GDM1 (cell line): ENCODE measurements at regions not wholly inside any gene's neighbourhood (a gene's known extent, or its start where the extent isn't known, plus 50 kb on each side); places are given as distances from the start of the nearest gene placed in this dataset.
"Not testable (repeated sequence)": the region's sequence is repeated elsewhere in the genome, so short reads cannot be mapped to it uniquely, and the experiment has no call there.

Experiments
- DNase-seq: peaks from one replicate; lab custom pipeline; 2025; lab: John Stamatoyannopoulos, UW

DNA sequence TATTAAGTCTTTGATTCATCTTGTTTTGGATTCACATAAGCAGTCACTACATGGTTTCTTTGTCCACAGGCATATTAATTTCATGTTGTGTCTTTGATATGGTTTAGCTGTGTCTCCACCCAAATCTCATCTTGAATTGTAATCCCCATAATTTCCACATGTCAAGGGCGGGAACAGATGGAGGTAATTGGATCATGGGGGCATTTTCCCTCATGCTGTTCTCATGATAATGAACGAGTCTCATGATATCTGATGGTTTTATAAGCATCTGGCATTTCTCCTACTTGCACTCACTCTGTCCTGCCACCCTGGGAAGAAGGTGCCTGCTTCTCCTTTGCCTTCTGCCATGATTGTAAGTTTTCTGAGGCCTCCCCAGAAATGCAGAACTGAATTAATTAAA, 1811.2 kb upstream of the PCDH10 start:
- DNase-seq: no peak

DNA sequence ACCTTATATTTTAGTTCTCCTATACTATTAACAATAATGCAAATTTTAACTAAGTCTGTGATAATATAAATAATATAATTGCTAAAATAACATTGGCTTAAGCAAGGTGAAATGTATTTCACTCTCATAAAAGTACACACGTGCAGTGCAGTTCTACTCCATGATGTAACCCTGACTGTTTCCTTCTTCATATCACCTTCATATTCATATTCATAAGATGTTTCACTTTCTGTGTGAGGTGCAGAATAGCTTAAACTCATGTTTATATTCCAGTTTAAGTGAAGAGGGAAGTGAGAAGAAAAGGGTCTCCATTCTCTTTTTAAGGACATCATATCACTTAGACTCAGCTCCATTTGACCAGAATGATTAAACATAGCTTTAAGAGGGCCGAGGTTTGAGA, 1810.0 kb upstream of the PCDH10 start:
- no peak for DNase-seq

DNA sequence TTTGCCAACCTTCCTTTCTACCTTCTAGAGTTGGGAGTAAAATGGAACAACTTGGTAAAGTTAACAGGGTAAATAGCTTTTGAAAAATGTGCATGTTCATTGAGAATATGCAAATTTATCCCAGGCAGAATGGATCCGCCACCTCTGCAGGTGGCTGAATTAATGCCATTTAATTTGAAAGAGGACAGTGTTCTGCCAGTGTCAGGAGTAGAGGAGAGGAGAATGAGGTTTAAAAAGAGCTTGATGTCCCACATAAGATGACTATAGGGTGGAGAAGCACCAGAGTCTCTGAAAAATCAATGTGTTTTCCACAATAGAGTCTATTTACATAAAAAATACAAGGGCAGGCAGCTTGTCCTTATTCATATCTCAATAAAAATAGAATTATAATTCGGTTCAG, 1804.3 kb upstream of the PCDH10 start:
- no peak for DNase-seq

DNA sequence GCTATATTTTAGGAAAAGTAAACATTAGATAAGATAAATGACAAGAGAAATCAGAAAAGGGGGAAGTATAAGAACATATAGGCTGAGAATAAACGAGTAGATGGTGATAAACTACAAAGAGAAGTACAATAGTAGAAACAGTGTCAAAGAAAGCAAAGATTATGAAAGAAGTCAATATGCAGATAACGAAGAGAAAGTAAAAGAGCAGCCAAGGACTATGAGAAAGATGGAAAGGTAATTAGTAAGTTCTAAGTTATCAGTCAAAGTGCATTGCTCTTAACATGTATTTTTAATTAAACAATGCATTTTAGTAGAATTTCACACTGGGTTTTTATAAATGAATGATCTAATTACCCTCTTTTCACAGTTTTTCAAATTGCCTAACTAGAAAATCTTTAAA, 1801.3 kb upstream of the PCDH10 start:
- no peak for DNase-seq

DNA sequence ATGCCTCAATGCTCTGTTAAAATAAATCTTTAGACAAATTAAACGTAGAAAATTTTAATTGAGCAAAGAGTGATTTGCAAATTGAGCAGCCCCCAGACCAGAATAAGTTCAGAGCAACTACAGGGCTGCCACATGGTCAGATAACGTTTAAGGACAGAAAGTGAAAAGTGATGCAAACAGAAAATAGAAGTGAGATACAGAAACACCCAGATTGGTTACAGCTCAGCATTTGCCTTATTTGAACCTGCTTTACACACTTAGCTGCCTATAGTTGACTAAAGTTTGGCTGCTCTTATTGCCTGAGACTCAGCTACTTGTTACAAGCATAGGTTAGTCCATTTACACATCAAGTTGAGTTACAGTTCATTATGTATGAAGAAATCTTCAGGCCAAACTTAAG, 1800.8 kb upstream of the PCDH10 start:
- no peak for DNase-seq

DNA sequence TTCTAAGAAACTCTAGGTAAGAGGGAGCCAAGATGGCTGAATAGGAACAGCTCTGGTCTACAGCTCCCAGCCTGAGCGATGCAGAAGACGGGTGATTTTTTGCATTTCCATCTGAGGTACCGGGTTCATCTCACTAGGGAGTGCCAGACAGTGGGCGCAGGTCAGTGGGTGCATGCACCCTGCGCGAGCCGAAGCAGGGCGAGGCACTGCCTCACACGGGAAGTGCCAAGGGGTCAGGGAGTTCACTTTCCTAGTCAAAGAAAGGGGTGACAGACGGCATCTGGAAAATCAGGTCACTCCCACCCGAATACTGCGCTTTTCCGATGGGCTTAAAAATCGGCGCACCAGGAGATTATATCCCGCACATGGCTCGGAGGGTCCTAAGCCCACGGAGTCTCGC, 1796.7 kb upstream of the PCDH10 start:
- DNase-seq: not testable (repeated sequence)

DNA sequence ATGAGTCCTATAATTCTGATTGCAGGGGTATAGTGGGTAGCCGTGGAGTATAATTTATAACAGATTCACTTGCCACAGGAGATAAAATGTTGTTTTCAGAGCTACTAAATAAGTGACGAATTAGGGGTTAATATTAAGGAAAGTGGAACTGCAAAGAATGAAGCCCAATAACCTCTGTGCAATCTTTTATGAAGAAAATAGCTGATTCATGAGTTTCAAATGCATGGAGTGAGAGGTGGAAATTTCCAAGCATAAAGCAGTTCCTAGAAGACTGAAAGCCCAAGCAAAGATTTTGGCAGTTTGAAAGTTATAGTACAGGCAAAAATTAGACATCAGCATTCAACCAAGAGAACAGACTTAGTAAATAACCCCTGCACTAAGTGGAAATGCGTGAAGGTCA, 1782.4 kb upstream of the PCDH10 start:
- no peak for DNase-seq

DNA sequence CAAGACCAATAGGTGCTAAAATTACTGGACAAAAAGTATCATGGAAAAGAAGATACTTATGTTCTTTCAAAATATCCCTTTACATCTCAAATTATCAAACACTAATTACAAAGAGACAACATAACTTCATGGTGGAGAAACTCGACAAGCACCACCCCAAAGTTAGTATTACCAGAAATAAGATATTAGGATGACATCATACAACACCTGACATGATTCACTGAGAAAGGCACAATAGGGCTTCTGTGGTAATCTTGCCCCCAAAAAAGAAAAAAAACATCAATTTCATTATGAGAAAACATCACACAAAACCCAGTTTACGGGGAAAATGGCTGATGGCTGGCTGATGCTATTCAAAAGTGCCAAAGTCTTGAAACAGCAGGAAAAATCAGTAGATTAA, 1781.7 kb upstream of the PCDH10 start:
- DNase-seq: no peak

DNA sequence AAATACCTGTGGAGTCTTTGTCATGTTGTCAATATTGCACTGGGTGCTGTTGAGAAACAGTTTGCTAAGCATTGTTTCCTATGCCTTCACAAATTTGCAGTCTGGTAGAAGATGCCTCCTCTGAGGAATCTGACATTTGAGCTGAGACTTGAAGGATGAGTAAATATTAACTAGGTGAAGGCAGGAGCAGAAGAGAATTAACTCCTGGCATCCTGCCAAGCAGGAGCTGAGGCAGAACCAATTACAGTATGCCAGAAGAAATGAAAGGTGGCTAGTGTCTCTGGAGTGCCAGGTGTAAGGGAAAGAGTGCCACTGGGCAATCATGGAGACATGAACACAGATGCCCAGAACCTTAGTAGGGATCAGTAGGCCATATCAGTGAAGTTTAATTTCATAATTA, 1778.2 kb upstream of the PCDH10 start:
- no peak for DNase-seq

DNA sequence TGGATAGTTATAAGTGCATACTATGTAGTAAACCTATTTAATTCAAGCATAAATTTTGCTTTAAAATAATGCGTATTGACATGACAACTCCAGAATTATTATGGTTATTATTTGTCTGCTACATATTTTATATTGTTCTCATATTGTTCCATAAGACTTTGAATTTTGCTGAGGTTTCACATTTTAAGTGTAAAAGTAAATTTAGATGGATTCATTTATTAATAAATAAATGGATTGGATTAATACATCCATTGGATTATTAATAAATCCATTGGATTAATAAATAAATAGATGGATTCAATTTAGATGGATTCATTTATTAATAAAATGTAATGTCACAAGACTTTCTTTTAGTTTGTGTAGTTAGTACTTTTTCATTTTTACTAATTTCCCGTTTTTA, 1768.0 kb upstream of the PCDH10 start:
- no peak for DNase-seq

DNA sequence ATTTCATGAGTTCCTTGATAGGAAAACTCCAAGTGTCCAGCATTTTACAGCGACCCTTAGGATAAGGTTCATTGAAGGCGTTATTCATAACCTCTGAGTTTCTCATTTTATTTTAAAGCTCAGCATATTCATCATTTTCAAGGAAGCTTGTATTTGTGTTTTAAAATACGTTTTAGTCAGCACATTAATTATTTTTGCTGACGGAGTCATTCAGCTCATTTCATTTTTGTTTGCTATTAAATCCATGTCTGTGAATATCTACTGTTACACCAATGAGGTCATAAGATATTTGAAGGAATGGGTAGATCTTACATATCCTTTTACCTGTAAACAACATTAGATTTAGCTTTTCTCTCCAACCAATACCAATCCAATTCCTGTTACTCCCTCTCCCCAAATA, 1766.3 kb upstream of the PCDH10 start:
- DNase-seq: no peak

DNA sequence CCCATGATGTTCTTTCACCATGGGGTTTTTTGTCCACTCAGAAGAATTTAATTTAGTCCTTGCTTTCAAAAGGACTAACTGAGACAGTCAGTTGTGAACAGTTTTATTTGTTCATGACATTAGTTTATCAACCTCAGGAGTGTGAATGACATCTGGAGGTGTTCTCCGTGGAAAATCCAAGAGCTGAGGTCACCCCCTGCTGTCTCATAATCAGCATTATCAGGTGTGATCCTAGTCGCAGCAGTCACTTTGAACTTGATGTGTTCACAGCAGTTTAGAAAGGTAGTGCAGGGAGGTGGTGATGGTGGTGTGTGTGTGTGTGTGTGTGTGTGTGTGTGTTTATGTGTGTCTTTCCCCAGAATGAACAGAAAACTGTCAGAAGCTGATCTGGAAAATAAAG, 1760.8 kb upstream of the PCDH10 start:
- no peak for DNase-seq

DNA sequence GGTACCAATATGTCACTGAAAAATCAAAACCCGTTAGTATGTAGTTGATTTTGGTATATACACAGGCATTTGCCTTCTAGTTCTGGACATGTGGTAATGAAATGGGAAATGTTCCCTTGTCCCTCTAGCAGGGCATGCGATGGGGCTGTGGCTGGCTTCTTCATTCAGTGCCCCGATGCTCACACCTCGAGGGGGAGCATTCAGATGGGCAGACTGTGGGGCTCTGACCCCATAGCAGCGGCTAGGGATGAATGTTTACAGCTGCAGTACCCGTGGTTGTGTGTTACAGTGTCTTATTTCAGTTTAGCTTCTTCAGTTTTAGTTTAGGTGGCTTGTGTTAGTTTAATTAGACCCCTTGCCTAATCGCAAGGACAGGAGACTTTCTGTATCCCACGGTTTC, 1741.0 kb upstream of the PCDH10 start:
- no peak for DNase-seq

DNA sequence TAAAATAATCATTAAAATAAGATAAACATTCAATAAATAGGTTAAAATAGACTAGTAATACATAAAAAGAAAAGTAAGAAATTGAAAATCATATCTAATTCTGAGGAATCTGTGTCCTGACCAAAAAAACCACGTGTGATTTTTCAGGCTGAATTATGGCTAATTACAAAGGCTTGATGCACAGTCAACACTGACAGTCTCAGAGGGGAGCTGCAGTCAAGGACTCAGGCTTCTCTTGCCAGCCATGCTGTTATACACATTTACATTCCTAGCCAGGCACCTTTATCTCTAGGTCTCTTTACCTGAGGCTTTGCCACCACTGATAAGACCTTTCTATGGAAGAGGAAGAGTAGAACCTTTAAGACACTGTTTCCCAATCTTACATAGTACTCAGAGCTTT, 1737.7 kb upstream of the PCDH10 start:
- no peak for DNase-seq

DNA sequence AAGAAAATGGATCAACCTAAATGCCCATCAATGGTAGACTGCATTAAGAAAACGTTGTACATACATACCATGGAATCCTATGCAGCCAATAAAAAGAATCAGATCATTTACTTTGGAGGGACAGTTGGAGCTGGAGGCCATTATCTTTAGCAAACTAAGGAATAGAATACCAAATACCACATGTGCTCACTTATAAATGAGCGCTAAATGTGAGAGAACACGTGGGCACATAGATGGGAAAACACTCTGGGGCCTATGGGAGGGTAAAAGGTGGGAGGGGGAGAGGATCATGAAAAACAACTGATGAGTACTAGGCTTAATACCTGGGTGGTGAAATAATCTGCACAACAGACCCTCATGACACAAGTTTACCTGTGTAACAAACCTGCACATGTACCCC, 1729.9 kb upstream of the PCDH10 start:
- DNase-seq: no peak

DNA sequence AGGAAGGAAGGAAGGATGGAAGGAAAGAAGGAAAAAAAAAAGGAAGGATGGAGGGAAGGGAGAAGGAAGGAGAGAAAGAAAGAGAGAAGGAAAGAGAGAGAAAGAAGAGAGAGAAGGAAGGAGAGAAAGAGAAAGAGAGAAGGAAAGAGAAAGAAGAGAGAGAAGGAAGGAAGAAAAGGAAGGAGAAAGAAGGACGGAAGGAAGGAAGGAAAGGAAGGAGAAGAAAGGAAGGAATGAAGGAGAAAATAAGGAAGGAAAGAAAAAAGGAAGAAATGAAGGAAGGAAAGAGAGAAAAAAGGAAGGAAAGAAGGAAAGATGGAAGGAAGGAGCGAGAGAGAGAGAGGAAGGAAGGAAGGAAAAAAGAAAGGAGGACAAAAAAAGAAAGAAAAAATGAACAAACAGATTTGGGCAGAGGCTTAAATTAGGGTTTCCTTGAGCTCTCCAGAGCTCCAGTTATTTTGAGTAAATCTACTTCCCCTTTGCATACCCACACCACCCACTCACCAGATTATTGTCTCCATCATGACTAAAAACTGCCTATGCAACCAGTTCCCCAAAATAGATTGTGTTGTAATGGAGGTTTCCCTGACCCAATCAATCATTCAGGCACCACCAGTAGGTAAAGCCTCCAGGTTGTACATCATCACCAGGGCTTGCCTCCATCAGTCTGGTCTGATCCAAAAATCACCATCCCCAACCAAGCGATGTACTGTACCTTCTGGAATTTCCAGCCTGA, 1722.9 kb upstream of the PCDH10 start:
- no peak for DNase-seq

DNA sequence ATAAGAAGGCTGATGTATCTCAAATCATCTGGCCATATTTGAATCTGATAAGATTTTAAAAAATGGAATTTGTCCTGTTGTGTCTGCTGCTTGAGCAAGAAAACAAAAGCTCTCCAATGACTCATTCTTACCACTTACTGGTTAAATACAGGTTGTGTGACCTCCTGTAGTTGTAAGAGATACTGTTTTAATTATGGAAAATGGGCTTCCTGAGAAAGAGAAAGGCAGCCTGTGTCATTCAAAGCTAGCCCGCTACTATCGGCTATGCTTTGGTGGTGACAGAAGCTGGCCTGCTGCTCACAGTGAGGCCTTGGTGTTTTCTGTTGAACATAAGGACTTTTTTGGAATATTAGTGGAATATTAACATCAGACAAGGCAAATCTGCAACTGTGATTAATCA, 1722.1 kb upstream of the PCDH10 start:
- no peak for DNase-seq

DNA sequence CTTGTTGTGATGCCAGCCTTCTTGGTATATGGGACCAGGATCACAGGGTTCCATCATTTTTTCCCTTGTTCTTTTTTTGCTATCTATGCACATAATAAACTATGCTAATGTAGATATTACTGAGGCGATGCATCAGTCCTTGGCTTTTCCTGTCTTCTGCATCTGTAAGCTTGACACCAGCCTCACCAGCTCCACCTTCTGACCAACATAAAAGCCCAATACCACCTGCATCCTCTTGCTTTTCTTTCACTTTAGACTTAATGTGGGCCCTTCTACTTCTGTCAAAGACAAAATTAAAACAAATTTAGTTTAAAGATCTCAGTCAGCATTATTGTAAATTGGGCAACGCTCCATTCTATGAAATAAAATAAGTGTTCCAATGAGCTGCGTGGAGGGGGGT, 1718.8 kb upstream of the PCDH10 start:
- no peak for DNase-seq

DNA sequence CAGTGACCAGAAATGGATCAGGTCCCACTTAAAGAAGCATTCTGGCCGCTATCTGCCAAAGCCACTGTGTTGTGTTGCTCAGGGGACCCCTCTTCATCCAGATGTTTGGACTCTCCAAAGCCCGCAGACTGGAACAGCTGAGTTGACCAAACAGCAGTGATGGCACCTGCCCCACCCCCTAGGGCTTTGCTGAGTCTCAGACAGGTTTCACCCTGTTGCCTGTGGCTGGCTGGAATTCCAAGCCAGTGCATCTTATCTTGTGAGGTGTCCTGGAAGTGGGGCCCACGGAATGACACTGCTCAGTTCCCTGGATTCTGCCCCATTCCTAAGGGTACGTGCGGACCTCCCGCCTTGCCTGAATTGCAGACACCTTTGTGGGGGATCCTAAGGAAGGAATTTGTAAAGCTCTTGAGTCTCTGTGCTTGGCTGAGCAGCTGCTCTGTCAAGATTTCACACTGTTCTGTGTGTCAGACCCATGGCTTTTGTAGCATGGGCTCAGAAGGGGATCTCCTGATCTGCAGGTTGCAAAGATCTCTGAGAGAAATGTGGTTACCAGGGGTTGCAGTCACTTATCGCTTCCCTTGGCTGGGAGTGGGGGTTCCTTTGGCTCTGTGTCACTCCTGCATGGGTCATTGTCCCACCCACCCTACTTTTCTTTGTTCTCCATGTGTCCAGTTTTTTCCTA, 1707.9 kb upstream of the PCDH10 start:
- no peak for DNase-seq

DNA sequence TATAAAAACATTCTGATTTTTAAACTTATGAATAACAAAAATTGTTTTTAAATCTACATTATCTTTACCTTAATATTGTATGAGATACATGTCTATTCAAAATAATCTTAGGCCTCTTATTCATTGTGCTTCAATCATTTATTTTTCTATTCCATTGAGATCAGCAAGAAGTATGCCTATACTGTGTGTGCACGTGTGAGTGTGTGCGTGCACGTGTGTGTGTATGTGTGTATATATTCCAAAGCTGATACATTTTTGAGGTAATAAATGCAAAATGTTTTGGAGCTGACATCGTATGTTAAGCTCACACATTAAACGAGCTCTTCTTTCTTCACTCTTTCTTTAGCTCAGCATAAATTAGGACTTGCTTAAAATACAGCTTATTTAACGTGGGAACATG, 1701.2 kb upstream of the PCDH10 start:
- DNase-seq: no peak

DNA sequence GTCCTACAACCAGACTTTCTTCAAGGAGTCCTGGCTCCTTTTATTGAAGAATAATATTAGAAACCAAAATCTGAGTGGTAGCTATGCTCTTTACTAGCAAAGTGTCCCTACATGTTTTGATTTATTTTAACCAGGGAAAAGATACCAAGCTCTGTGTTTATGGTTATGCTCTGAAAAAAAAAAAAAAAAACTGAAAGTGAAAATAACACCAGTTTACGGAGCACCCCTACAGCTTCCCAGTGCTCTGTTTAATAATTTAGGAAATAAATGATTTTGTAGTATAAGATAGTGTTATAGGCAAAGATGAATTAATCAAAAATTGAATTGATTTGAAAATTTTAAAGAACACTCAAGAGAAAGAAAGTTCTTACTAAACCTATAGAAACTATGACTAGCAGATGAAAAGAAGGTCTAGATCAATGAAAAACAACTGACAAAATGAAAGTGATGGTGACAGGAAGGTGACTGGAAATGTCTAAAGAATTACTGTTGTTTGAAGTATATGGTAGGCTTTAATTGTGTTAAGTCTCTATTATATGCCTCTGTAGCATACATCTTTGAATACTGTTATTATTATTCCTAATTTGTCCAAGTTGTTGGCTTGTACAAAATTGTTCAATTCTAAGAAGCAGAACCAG, 1698.4 kb upstream of the PCDH10 start:
- no peak for DNase-seq

DNA sequence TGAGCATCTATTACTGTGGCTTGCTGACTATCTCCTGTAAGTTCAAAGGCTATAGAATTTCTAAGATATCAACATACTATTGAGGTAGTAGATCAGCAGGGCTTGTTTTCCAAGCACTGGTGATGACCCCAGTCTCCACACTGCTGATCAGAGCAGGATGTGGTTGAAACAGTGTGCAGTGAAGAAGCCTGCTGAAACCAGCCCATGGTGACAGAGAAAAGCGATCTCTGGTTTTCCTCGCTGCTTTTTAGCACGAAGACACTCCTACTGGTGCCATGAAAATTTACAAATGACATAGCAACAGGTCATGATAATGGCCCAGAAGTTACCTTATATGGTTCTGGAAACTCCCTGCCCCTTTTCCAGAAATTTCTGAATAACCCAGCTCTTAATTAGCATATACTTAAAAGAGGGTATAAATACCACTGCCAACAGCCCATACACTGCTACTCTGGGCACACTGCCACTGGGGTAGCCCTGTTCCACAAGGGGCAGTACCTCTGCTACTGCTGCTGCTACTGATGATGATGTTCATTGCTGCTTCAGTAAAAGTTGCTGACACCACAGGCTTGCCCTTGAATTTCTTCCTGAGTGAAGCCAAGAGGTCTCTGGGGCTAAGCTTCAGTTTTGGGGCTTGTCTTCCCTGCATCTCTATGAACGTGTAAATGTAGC, 1689.5 kb upstream of the PCDH10 start:
- DNase-seq: no peak

DNA sequence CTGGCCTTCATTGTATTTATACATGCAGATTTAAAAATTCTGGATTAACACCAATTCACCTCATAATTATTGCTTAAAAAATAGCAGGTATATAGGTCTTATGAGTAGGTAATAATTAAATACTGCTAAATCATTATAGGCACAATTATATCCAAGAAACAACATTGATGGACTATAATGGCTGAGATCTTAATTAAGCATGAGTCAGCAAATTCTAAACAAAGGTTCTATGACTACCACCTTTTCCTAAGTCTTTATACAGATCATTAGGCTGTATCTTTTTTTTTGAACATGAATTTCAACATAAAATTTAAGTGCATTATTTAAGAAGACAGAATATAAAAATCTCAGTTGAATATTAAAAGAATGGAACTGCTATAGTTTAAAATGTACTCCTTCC, 1678.7 kb upstream of the PCDH10 start:
- DNase-seq: no peak
